ENCODE measurements at regions not wholly inside any gene's neighbourhood (a gene's known extent, or its start where the extent isn't known, plus 50 kb on each side); places are given as distances from the start of the nearest gene placed in this dataset.

DNA sequence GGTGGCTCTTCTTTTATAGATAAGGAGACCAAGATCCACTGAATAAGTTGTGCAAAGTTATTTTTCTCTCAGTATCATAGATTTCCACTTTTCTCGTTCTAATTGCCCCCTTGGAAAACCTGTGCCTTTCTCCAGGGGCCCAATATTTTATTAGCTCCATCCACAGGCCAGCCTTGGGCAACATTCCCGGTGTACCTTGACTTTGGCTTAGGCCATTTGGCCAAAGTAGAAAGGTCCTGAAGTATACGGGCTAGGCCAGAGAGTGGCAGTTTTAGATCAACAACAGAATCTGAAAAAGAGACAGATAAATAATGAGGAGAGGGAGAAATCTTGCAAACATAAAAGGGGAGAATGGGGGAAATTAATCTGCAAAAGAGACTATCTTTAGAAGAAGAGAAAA lies 91.7 kb upstream of the CHMP2B start:
- CTCF ChIA-PET, result no interaction called here

GRCh38 chr3:87132801-87133200 lies 94.3 kb upstream of the CHMP2B start:
- no peaks in the 10 kb centered on the region for H3K36me3 Mint-ChIP-seq
- Histone ChIP-seq H3K27ac (ENCODE audit: low read length) (no peak overlapping the region), H3K9me3 (no peaks in the 10 kb centered on the region), H3K27me3 (replicated peaks in 1 of 2; ENCODE audit: control insufficient read depth in 2 of 2, extremely low read depth in 1 of 2, insufficient read depth in 2 of 2, low read length in 1 of 2) (no peaks in the 10 kb centered on the region), H3K36me3 (ENCODE audit: control insufficient read depth in 2 of 2, extremely low read depth in 1 of 2, insufficient read depth in 1 of 2, low read length in 1 of 2) (no peaks in the 10 kb centered on the region), H3K4me3 (ENCODE audit: control insufficient read depth in 1 of 2, extremely low read depth in 1 of 2, low read length in 1 of 2) (no peak overlapping the region), H3K4me1 (ENCODE audit: control insufficient read depth in 1 of 2, extremely low read depth in 1 of 2, insufficient read depth in 2 of 2, low read length in 2 of 2) (no peaks in the 10 kb centered on the region)
- ATAC-seq (replicated peaks in 1 of 4), result no peak
- no peaks in the 10 kb centered on the region for H3K27me3 Mint-ChIP-seq
- H3K4me1 Mint-ChIP-seq, result no peaks in the 10 kb centered on the region
- ChIA-PET POLR2A (interaction anchor here in 1 of 2 donors (0.9 kb wide), 1 partner anchor 1704 kb away, joined by 3 read pairs; no protein-coding TSS in a partner anchor), CTCF (no interaction called here)
- H3K9me3 Mint-ChIP-seq, result peaks cover 0 to 4% (median 0%) of the 10 kb centered on the region in 3 donors
- DNase-seq, result no peak
- no peak overlapping the region for H3K27ac Mint-ChIP-seq
- no CpG with 5 or more reads among the region's 2 CpGs for WGBS (ENCODE audit: insufficient coverage)
- H3K4me3 Mint-ChIP-seq, result no peak overlapping the region

More for the DNA sequence above, 91.7 kb upstream of the CHMP2B start:
- Mint-ChIP-seq H3K4me1 (no peaks in the 10 kb centered on the region), H3K4me3 (no peak overlapping the region), H3K27me3 (no peaks in the 10 kb centered on the region), H3K36me3 (no peaks in the 10 kb centered on the region), H3K27ac (no peak overlapping the region), H3K9me3 (peaks cover 0 to 8% (median 8%) of the 10 kb centered on the region in 3 donors)
- H3K27me3 ChIP-seq (replicated peaks in 1 of 2; ENCODE audit: control insufficient read depth in 2 of 2, extremely low read depth in 1 of 2, insufficient read depth in 2 of 2, low read length in 1 of 2), result no peaks in the 10 kb centered on the region
- WGBS (ENCODE audit: insufficient coverage), result 100% methylated on average over 1 of the region's 3 CpGs
- ATAC-seq (replicated peaks in 1 of 4) (no peak), DNase-seq (no peak)
- H3K27ac ChIP-seq (ENCODE audit: low read length), result no peak overlapping the region
- H3K36me3 ChIP-seq (ENCODE audit: control insufficient read depth in 2 of 2, extremely low read depth in 1 of 2, insufficient read depth in 1 of 2, low read length in 1 of 2), result no peaks in the 10 kb centered on the region
- POLR2A ChIA-PET, result no interaction called here
- no peaks in the 10 kb centered on the region for H3K9me3 ChIP-seq
- no peaks in the 10 kb centered on the region for H3K4me1 ChIP-seq (ENCODE audit: control insufficient read depth in 1 of 2, extremely low read depth in 1 of 2, insufficient read depth in 2 of 2, low read length in 2 of 2)
- H3K4me3 ChIP-seq (ENCODE audit: control insufficient read depth in 1 of 2, extremely low read depth in 1 of 2, low read length in 1 of 2), result no peak overlapping the region

DNA sequence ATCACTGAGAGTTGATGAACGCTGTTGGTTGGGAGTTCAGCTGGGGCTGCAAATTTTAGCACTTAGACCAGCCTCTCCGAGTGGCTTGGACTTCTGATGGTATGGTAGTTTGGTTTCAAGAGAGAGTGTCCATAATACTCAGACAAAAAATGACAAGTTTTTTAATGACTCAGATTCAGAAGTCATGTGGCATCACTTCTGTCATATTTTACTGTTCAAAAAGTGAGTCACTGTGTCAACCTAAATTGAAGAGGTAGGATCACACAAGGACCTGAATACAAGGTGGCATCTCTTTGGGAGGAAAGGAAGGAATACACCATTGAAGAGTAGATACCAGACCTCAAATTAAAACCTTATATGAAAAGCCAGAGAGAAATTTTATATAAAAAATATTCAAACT lies 99.1 kb upstream of the CHMP2B start:
- WGBS (ENCODE audit: insufficient coverage), result no CpG with 5 or more reads among the region's 2 CpGs
- H3K4me1 ChIP-seq (ENCODE audit: control insufficient read depth in 1 of 2, extremely low read depth in 1 of 2, insufficient read depth in 2 of 2, low read length in 2 of 2), result no peaks in the 10 kb centered on the region
- ChIA-PET POLR2A (no interaction called here), CTCF (no interaction called here)
- H3K9me3 Mint-ChIP-seq, result peaks cover 0 to 4% (median 0%) of the 10 kb centered on the region in 3 donors
- no peaks in the 10 kb centered on the region for H3K36me3 Mint-ChIP-seq
- H3K4me1 Mint-ChIP-seq, result no peaks in the 10 kb centered on the region
- H3K27me3 Mint-ChIP-seq, result no peaks in the 10 kb centered on the region
- DNase-seq (no peak), ATAC-seq (replicated peaks in 1 of 4) (no peak)
- no peak overlapping the region for H3K27ac Mint-ChIP-seq
- H3K9me3 ChIP-seq, result no peaks in the 10 kb centered on the region
- no peak overlapping the region for H3K4me3 Mint-ChIP-seq
- no peaks in the 10 kb centered on the region for H3K27me3 ChIP-seq (replicated peaks in 1 of 2; ENCODE audit: control insufficient read depth in 2 of 2, extremely low read depth in 1 of 2, insufficient read depth in 2 of 2, low read length in 1 of 2)
- H3K27ac ChIP-seq (ENCODE audit: low read length), result no peak overlapping the region
- no peaks in the 10 kb centered on the region for H3K36me3 ChIP-seq (ENCODE audit: control insufficient read depth in 2 of 2, extremely low read depth in 1 of 2, insufficient read depth in 1 of 2, low read length in 1 of 2)
- H3K4me3 ChIP-seq (ENCODE audit: control insufficient read depth in 1 of 2, extremely low read depth in 1 of 2, low read length in 1 of 2), result no peak overlapping the region

DNA sequence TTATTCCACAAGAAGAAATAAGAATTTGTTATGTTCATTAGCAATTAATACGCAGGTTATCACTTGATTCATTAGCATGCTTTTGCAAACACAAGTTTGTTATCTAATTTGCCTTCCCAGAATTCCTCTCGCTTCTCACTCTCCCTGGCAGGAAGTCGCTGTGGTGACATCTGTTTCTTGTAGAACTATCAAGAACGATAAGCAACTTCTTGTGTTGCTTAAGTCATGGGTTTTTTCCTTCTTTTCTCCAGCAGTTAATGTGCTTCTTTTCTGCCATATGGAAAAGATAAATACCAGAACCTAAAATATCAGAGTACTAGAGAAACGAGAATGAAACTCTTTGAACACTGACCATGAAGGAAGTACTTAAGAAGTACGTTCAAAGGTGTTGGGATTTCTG lies 99.8 kb upstream of the CHMP2B start:
- H3K27me3 Mint-ChIP-seq, result no peaks in the 10 kb centered on the region
- Histone ChIP-seq H3K9me3 (no peaks in the 10 kb centered on the region), H3K27ac (ENCODE audit: low read length) (no peak overlapping the region), H3K4me1 (ENCODE audit: control insufficient read depth in 1 of 2, extremely low read depth in 1 of 2, insufficient read depth in 2 of 2, low read length in 2 of 2) (no peaks in the 10 kb centered on the region), H3K27me3 (replicated peaks in 1 of 2; ENCODE audit: control insufficient read depth in 2 of 2, extremely low read depth in 1 of 2, insufficient read depth in 2 of 2, low read length in 1 of 2) (no peaks in the 10 kb centered on the region), H3K36me3 (ENCODE audit: control insufficient read depth in 2 of 2, extremely low read depth in 1 of 2, insufficient read depth in 1 of 2, low read length in 1 of 2) (no peaks in the 10 kb centered on the region), H3K4me3 (ENCODE audit: control insufficient read depth in 1 of 2, extremely low read depth in 1 of 2, low read length in 1 of 2) (no peak overlapping the region)
- ChIA-PET CTCF (no interaction called here), POLR2A (no interaction called here)
- no peak overlapping the region for H3K27ac Mint-ChIP-seq
- no peaks in the 10 kb centered on the region for H3K36me3 Mint-ChIP-seq
- no peak for ATAC-seq (replicated peaks in 1 of 4)
- 60% methylated on average over 1 of the region's 6 CpGs for WGBS (ENCODE audit: insufficient coverage)
- no peak for DNase-seq
- no peak overlapping the region for H3K4me3 Mint-ChIP-seq
- H3K9me3 Mint-ChIP-seq, result peaks cover 0 to 4% (median 0%) of the 10 kb centered on the region in 3 donors
- no peaks in the 10 kb centered on the region for H3K4me1 Mint-ChIP-seq

GRCh38 chr3:87126321-87126720 lies 100.8 kb upstream of the CHMP2B start:
- H3K9me3 Mint-ChIP-seq, result peaks cover 0 to under 1% (median 0%) of the 10 kb centered on the region in 3 donors
- Histone ChIP-seq H3K4me1 (ENCODE audit: control insufficient read depth in 1 of 2, extremely low read depth in 1 of 2, insufficient read depth in 2 of 2, low read length in 2 of 2) (no peaks in the 10 kb centered on the region), H3K27me3 (replicated peaks in 1 of 2; ENCODE audit: control insufficient read depth in 2 of 2, extremely low read depth in 1 of 2, insufficient read depth in 2 of 2, low read length in 1 of 2) (no peaks in the 10 kb centered on the region), H3K27ac (ENCODE audit: low read length) (no peak overlapping the region), H3K4me3 (ENCODE audit: control insufficient read depth in 1 of 2, extremely low read depth in 1 of 2, low read length in 1 of 2) (no peak overlapping the region), H3K36me3 (ENCODE audit: control insufficient read depth in 2 of 2, extremely low read depth in 1 of 2, insufficient read depth in 1 of 2, low read length in 1 of 2) (no peaks in the 10 kb centered on the region), H3K9me3 (no peaks in the 10 kb centered on the region)
- no peak overlapping the region for H3K27ac Mint-ChIP-seq
- WGBS (ENCODE audit: insufficient coverage), result no CpG with 5 or more reads among the region's 4 CpGs
- POLR2A ChIA-PET, result no interaction called here
- no peak for ATAC-seq (replicated peaks in 1 of 4)
- H3K4me3 Mint-ChIP-seq, result no peak overlapping the region
- no peaks in the 10 kb centered on the region for H3K27me3 Mint-ChIP-seq
- CTCF ChIA-PET, result no interaction called here
- H3K36me3 Mint-ChIP-seq, result no peaks in the 10 kb centered on the region
- no peaks in the 10 kb centered on the region for H3K4me1 Mint-ChIP-seq
- DNase-seq, result no peak

DNA sequence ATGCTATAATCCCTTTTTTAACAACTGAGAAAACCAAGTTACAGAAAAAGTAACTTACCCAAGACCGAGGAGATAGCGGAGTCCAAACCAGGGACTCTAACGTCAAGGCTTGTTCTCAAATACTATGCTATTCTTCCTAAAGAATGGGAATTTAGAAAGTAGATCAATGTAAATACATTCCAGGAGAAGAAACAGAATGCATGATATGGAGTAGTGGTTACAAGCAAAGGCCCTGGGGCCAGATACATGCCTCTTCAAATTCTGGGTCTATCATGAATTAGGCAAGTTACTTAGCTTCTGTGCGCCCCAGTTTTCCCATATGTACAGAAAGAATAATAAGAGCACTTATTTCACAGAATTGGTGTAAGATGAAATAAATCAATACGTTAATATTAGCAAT lies 102.0 kb upstream of the CHMP2B start:
- H3K4me3 ChIP-seq (ENCODE audit: control insufficient read depth in 1 of 2, extremely low read depth in 1 of 2, low read length in 1 of 2), result no peak overlapping the region
- Mint-ChIP-seq H3K4me3 (no peak overlapping the region), H3K27ac (no peak overlapping the region), H3K27me3 (no peaks in the 10 kb centered on the region), H3K9me3 (no peaks in the 10 kb centered on the region), H3K36me3 (no peaks in the 10 kb centered on the region), H3K4me1 (no peaks in the 10 kb centered on the region)
- ATAC-seq (replicated peaks in 1 of 4) (no peak), DNase-seq (no peak)
- H3K36me3 ChIP-seq (ENCODE audit: control insufficient read depth in 2 of 2, extremely low read depth in 1 of 2, insufficient read depth in 1 of 2, low read length in 1 of 2), result no peaks in the 10 kb centered on the region
- 80% methylated on average over 1 of the region's 5 CpGs for WGBS (ENCODE audit: insufficient coverage)
- no peaks in the 10 kb centered on the region for H3K27me3 ChIP-seq (replicated peaks in 1 of 2; ENCODE audit: control insufficient read depth in 2 of 2, extremely low read depth in 1 of 2, insufficient read depth in 2 of 2, low read length in 1 of 2)
- no peaks in the 10 kb centered on the region for H3K4me1 ChIP-seq (ENCODE audit: control insufficient read depth in 1 of 2, extremely low read depth in 1 of 2, insufficient read depth in 2 of 2, low read length in 2 of 2)
- POLR2A ChIA-PET, result no interaction called here
- no peaks in the 10 kb centered on the region for H3K9me3 ChIP-seq
- CTCF ChIA-PET, result no interaction called here
- H3K27ac ChIP-seq (ENCODE audit: low read length), result no peak overlapping the region

- no peaks in the 10 kb centered on the region for H3K27me3 Mint-ChIP-seq
- H3K27me3 ChIP-seq (replicated peaks in 1 of 2; ENCODE audit: control insufficient read depth in 2 of 2, extremely low read depth in 1 of 2, insufficient read depth in 2 of 2, low read length in 1 of 2), result no peaks in the 10 kb centered on the region
- H3K27ac Mint-ChIP-seq, result no peak overlapping the region
- ChIA-PET POLR2A (no interaction called here), CTCF (no interaction called here)
- no peaks in the 10 kb centered on the region for H3K36me3 ChIP-seq (ENCODE audit: control insufficient read depth in 2 of 2, extremely low read depth in 1 of 2, insufficient read depth in 1 of 2, low read length in 1 of 2)
- no peaks in the 10 kb centered on the region for H3K9me3 ChIP-seq
- no peak overlapping the region for H3K4me3 ChIP-seq (ENCODE audit: control insufficient read depth in 1 of 2, extremely low read depth in 1 of 2, low read length in 1 of 2)
- no peak overlapping the region for H3K27ac ChIP-seq (ENCODE audit: low read length)
- DNase-seq, result no peak
- no peak overlapping the region for H3K4me3 Mint-ChIP-seq
- H3K36me3 Mint-ChIP-seq, result no peaks in the 10 kb centered on the region
- no peaks in the 10 kb centered on the region for H3K4me1 Mint-ChIP-seq
- no peak for ATAC-seq (replicated peaks in 1 of 4)
- no peaks in the 10 kb centered on the region for H3K4me1 ChIP-seq (ENCODE audit: control insufficient read depth in 1 of 2, extremely low read depth in 1 of 2, insufficient read depth in 2 of 2, low read length in 2 of 2)
- H3K9me3 Mint-ChIP-seq, result no peaks in the 10 kb centered on the region
Measured at GRCh38 chr3:87122766-87123165, 104.3 kb upstream of the CHMP2B start.

All from T-cell (primary cell).